Colonic mucosa (tissue), 4 donors: ENCODE measurements at regions not wholly inside any gene's neighbourhood (a gene's known extent, or its start where the extent isn't known, plus 50 kb on each side); places are given as distances from the start of the nearest gene placed in this dataset.

ENCODE experiments used
- DNase-seq: peaks from one replicate; pipeline ENCODE4 v3.0.0-alpha.2; 2020
- H3K27ac ChIP-seq: fragments of 200-600 bp; one replicate; pipeline ENCODE4 v1.8.0; 2021
- H3K27me3 ChIP-seq: fragments of 200-600 bp; one replicate; pipeline ENCODE4 v1.8.0; 2021
- H3K36me3 ChIP-seq: fragments of 200-600 bp; one replicate; pipeline ENCODE4 v1.8.0; 2021
- H3K4me1 ChIP-seq: fragments of 200-600 bp; one replicate; pipeline ENCODE4 v1.8.0; 2021; ENCODE audit warnings: mild to moderate bottlenecking
- H3K4me3 ChIP-seq: fragments of 200-600 bp; one replicate; pipeline ENCODE4 v1.8.0; 2021
- H3K9ac ChIP-seq, 2 donors: one replicate each; pipeline ENCODE4 v1.7.0; 2013; ENCODE audit warnings: control low read depth in 2 of 2, low read depth in 2 of 2, low read length in 2 of 2
- H3K9me3 ChIP-seq: fragments of 200-600 bp; one replicate; pipeline ENCODE4 v1.8.0; 2021
- intact Hi-C: fragments of 100-400 bp; cut with DNase I; formaldehyde crosslinking; loops from one replicate; pipeline ENCODE4 v1.14.1; 2022
- TF ChIP-seq, protein P1 (sequence below): fragments of 200-600 bp; IDR thresholded peaks from one replicate; pipeline ENCODE4 v1.8.0; 2022; ENCODE audit warnings: antibody characterized with exemption, mild to moderate bottlenecking
- donor health status: healthy.
- donor health status: DM: no; HTN: no; CAD: no.
- donor health status: DM: no; HTN: no; CAD: no.

DNA sequence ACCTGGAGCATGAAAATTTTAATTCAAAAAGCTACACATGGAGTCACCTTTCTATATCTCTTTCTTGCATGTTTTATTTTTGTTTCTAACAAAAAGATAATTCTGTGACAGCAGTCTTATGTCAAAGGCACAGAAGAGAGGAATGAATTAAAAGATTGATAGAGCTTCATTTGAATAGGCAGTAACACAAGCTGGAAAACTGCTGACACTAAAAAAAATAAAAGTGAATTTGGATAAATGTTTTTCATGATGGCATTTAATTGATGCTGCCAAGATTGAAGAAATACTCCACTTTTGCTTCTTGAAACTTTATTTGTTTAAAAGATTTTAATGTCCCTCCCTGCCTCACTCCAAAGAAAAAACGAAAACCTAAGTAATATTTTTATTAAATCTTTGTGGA, 887.4 kb downstream of the PLA2G4A start:
- no peak for DNase-seq
- no peak overlapping the region for H3K27ac ChIP-seq
- intact Hi-C loops = no loop called here
- H3K9ac ChIP-seq = no peak overlapping the region
- TF ChIP-seq, protein P1, sequence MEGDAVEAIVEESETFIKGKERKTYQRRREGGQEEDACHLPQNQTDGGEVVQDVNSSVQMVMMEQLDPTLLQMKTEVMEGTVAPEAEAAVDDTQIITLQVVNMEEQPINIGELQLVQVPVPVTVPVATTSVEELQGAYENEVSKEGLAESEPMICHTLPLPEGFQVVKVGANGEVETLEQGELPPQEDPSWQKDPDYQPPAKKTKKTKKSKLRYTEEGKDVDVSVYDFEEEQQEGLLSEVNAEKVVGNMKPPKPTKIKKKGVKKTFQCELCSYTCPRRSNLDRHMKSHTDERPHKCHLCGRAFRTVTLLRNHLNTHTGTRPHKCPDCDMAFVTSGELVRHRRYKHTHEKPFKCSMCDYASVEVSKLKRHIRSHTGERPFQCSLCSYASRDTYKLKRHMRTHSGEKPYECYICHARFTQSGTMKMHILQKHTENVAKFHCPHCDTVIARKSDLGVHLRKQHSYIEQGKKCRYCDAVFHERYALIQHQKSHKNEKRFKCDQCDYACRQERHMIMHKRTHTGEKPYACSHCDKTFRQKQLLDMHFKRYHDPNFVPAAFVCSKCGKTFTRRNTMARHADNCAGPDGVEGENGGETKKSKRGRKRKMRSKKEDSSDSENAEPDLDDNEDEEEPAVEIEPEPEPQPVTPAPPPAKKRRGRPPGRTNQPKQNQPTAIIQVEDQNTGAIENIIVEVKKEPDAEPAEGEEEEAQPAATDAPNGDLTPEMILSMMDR = no peak
- H3K27me3 ChIP-seq = no peaks in the 10 kb centered on the region
- H3K4me1 ChIP-seq = no peaks in the 10 kb centered on the region
- no peaks in the 10 kb centered on the region for H3K36me3 ChIP-seq
- no peaks in the 10 kb centered on the region for H3K9me3 ChIP-seq
- H3K4me3 ChIP-seq = no peak overlapping the region

- Histone ChIP-seq H3K27me3 (no peaks in the 10 kb centered on the region), H3K4me3 (no peak overlapping the region), H3K9me3 (no peaks in the 10 kb centered on the region), H3K4me1 (no peaks in the 10 kb centered on the region), H3K36me3 (no peaks in the 10 kb centered on the region), H3K9ac (no peak overlapping the region), H3K27ac (no peak overlapping the region)
- TF ChIP-seq, protein P1 = no peak
- no peak for DNase-seq
- intact Hi-C loops = no loop called here
These were observed 889.8 kb downstream of the PLA2G4A start for GRCh38 chr1:187718527-187718926.

DNA sequence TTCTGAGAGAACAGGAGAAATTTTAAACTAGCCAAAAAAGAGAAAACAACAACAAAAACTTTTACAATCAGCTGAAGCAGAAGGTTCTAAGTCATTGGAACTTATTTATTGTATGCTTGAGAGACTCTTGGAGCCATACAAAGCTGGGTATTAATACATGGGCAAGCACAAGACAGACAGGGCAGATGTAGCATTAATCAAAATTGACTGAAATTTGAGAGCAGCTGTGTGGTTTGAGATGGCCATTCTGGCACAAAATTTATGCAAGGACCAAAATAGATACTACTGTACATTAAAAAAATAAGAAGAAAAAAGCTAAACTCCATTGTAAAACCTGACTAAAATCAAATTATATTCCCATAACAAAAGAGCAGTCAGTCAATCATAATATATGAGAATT, 892.5 kb downstream of the PLA2G4A start:
- H3K4me3 ChIP-seq = no peak overlapping the region
- no peak overlapping the region for H3K9ac ChIP-seq
- H3K27ac ChIP-seq = no peak overlapping the region
- H3K27me3 ChIP-seq = no peaks in the 10 kb centered on the region
- no peak for DNase-seq
- H3K4me1 ChIP-seq = no peaks in the 10 kb centered on the region
- H3K9me3 ChIP-seq = no peaks in the 10 kb centered on the region
- TF ChIP-seq, protein P1 = no peak
- intact Hi-C loops = no loop called here
- H3K36me3 ChIP-seq = no peaks in the 10 kb centered on the region

- Histone ChIP-seq H3K9me3 (no peaks in the 10 kb centered on the region), H3K4me1 (no peaks in the 10 kb centered on the region), H3K27ac (no peak overlapping the region), H3K9ac (no peak overlapping the region), H3K36me3 (no peaks in the 10 kb centered on the region), H3K27me3 (no peaks in the 10 kb centered on the region), H3K4me3 (no peak overlapping the region)
- no peak for DNase-seq
- TF ChIP-seq, protein P1 = no peak
- intact Hi-C loops = no loop called here
These were observed 896.5 kb downstream of the PLA2G4A start for GRCh38 chr1:187725216-187725615.

- Histone ChIP-seq H3K9me3 (no peaks in the 10 kb centered on the region), H3K27ac (no peak overlapping the region), H3K4me1 (no peaks in the 10 kb centered on the region), H3K4me3 (no peak overlapping the region), H3K27me3 (no peaks in the 10 kb centered on the region), H3K36me3 (no peaks in the 10 kb centered on the region), H3K9ac (no peak overlapping the region)
- DNase-seq = no peak
- intact Hi-C loops = no loop called here
- TF ChIP-seq, protein P1 = no peak
These were observed 904.5 kb downstream of the PLA2G4A start for GRCh38 chr1:187733232-187733631.

DNA sequence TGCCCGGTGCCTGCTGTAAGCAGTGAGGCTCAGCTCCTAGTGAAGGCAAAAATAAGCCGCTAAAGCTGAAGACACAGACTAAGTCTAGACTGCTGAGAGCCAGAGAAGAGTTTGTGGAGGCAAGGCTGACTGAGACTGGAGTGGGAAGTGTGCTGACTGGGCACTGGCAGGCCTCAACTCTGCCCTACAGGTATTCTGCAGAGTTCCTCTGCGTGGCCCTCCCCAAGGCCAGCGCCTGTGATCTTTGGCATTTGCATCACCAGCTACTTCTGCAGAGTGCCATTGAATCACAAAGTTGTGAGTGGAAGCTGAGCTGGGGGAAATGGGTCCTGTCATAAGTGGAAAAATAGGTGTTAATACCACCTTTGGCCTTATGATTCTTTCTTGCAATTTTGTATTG, 905.7 kb downstream of the PLA2G4A start:
- Histone ChIP-seq H3K27ac (no peak overlapping the region), H3K4me3 (no peak overlapping the region), H3K27me3 (no peaks in the 10 kb centered on the region), H3K4me1 (no peaks in the 10 kb centered on the region), H3K9ac (no peak overlapping the region), H3K9me3 (no peaks in the 10 kb centered on the region), H3K36me3 (no peaks in the 10 kb centered on the region)
- TF ChIP-seq, protein P1 = no peak
- intact Hi-C loops = no loop called here
- DNase-seq = no peak
